Stomach (tissue), 4 donors: ENCODE measurements at regions not wholly inside any gene's neighbourhood (a gene's known extent, or its start where the extent isn't known, plus 50 kb on each side); places are given as distances from the start of the nearest gene placed in this dataset.

Experiments
- CTCF ChIP-seq, 7 experiments: fragments of 450-650 bp in 4 of 7; fragments of 200-600 bp in 3 of 7; sonication (generic) in 3 of 7; IDR thresholded peaks; one replicate each; pipeline ENCODE4 v1.5.1; 2016 to 2019; ENCODE audit warnings: antibody characterized with exemption in 7 of 7, control low read depth in 2 of 7, mild to moderate bottlenecking in 1 of 7
- POLR2A ChIP-seq, 4 donors: fragments of 450-650 bp; IDR thresholded peaks; one replicate each; pipeline ENCODE4 v1.6.1; 2016; ENCODE audit warnings: antibody characterized with exemption in 4 of 4, control low read depth in 2 of 4, mild to moderate bottlenecking in 1 of 4, moderate library complexity in 1 of 4
- POLR2AphosphoS5 ChIP-seq, 3 donors: sonication (generic); formaldehyde crosslinking; IDR thresholded peaks; one replicate each; pipeline ENCODE4 v1.6.1; 2016; ENCODE audit warnings: antibody characterized with exemption in 3 of 3

GRCh38 chr18:37944700-37945270 is 379.2 kb upstream of the CELF4 start:
- no peak for TF ChIP-seq CTCF (IDR thresholded peaks at IDR 0.05)
- no peak for TF ChIP-seq POLR2A (IDR thresholded peaks at IDR 0.05)
- TF ChIP-seq POLR2AphosphoS5 (IDR thresholded peaks at IDR 0.05), result no peak
